ENCODE measurements at regions not wholly inside any gene's neighbourhood (a gene's known extent, or its start where the extent isn't known, plus 50 kb on each side); places are given as distances from the start of the nearest gene placed in this dataset.
"Not testable (repeated sequence)": the region's sequence is repeated elsewhere in the genome, so short reads cannot be mapped to it uniquely, and the experiment has no call there.

- no peaks in the 10 kb centered on the region for H3K4me1 Mint-ChIP-seq (ENCODE audit: low read depth)
- no peak for DNase-seq (ENCODE audit: low spot score)
- no peak overlapping the region for H3K27ac Mint-ChIP-seq (ENCODE audit: unreplicated experiment)
- peaks cover 12% of the 10 kb centered on the region for H3K9me3 Mint-ChIP-seq (ENCODE audit: low read depth)
- no peak for TF ChIP-seq CTCF (IDR thresholded peaks at IDR 0.05)
- H3K36me3 Mint-ChIP-seq (ENCODE audit: low read depth) = no peaks in the 10 kb centered on the region
- H3K27me3 Mint-ChIP-seq (ENCODE audit: low read depth) = no peaks in the 10 kb centered on the region
- no peak overlapping the region for H3K4me3 Mint-ChIP-seq (ENCODE audit: unreplicated experiment)
These were observed 604.5 kb downstream of the DOK5 start for GRCh38 chr20:55079917-55080316.

GRCh38 chr20:55074266-55074840, 599.0 kb downstream of the DOK5 start:
- H3K27me3 Mint-ChIP-seq (ENCODE audit: low read depth); H3K27ac Mint-ChIP-seq (ENCODE audit: unreplicated experiment); H3K36me3 Mint-ChIP-seq (ENCODE audit: low read depth); H3K4me1 Mint-ChIP-seq (ENCODE audit: low read depth); H3K4me3 Mint-ChIP-seq (ENCODE audit: unreplicated experiment): not testable (repeated sequence)
- DNase-seq (ENCODE audit: low spot score) = peak; percentile 50
- H3K9me3 Mint-ChIP-seq (ENCODE audit: low read depth) = peaks cover 23% of the 10 kb centered on the region

- Mint-ChIP-seq H3K4me3 (ENCODE audit: unreplicated experiment) (no peak overlapping the region), H3K36me3 (ENCODE audit: low read depth) (no peaks in the 10 kb centered on the region), H3K4me1 (ENCODE audit: low read depth) (no peaks in the 10 kb centered on the region), H3K27me3 (ENCODE audit: low read depth) (no peaks in the 10 kb centered on the region), H3K9me3 (ENCODE audit: low read depth) (peaks cover 27% of the 10 kb centered on the region), H3K27ac (ENCODE audit: unreplicated experiment) (no peak overlapping the region)
- DNase-seq (ENCODE audit: low spot score) = no peak
- TF ChIP-seq CTCF (IDR thresholded peaks at IDR 0.05) = no peak
These were observed 594.6 kb downstream of the DOK5 start for GRCh38 chr20:55070001-55070400.

GRCh38 chr20:55067158-55067825, 591.9 kb downstream of the DOK5 start:
- Mint-ChIP-seq H3K36me3 (ENCODE audit: low read depth) (peaks cover 5% of the 10 kb centered on the region), H3K4me3 (ENCODE audit: unreplicated experiment) (no peak overlapping the region), H3K27ac (ENCODE audit: unreplicated experiment) (no peak overlapping the region), H3K4me1 (ENCODE audit: low read depth) (no peaks in the 10 kb centered on the region), H3K9me3 (ENCODE audit: low read depth) (peaks cover 33% of the 10 kb centered on the region), H3K27me3 (ENCODE audit: low read depth) (no peaks in the 10 kb centered on the region)
- TF ChIP-seq CTCF (IDR thresholded peaks at IDR 0.05) = no peak
- DNase-seq (ENCODE audit: low spot score) = no peak

GRCh38 chr20:55058938-55059337, 583.5 kb downstream of the DOK5 start:
- H3K4me1 Mint-ChIP-seq (ENCODE audit: low read depth) = no peaks in the 10 kb centered on the region
- no peak for DNase-seq (ENCODE audit: low spot score)
- H3K4me3 Mint-ChIP-seq (ENCODE audit: unreplicated experiment) = no peak overlapping the region
- no peaks in the 10 kb centered on the region for H3K36me3 Mint-ChIP-seq (ENCODE audit: low read depth)
- H3K9me3 Mint-ChIP-seq (ENCODE audit: low read depth) = peaks cover 16% of the 10 kb centered on the region
- H3K27me3 Mint-ChIP-seq (ENCODE audit: low read depth) = no peaks in the 10 kb centered on the region
- H3K27ac Mint-ChIP-seq (ENCODE audit: unreplicated experiment) = no peak overlapping the region
- TF ChIP-seq CTCF (IDR thresholded peaks at IDR 0.05) = no peak

Data from chondrocyte (in vitro differentiated cells).